GM12872 (cell line): ENCODE measurements at regions not wholly inside any gene's neighbourhood (a gene's known extent, or its start where the extent isn't known, plus 50 kb on each side); places are given as distances from the start of the nearest gene placed in this dataset.

Source experiments
- TF ChIP-seq, protein P1 (sequence below): IDR thresholded peaks from 3 replicates; pipeline ENCODE4 v1.5.1; 2011; ENCODE audit warnings: low read depth, mild to moderate bottlenecking, low read length, moderate library complexity; ENCODE audit not compliant: insufficient read depth

DNA sequence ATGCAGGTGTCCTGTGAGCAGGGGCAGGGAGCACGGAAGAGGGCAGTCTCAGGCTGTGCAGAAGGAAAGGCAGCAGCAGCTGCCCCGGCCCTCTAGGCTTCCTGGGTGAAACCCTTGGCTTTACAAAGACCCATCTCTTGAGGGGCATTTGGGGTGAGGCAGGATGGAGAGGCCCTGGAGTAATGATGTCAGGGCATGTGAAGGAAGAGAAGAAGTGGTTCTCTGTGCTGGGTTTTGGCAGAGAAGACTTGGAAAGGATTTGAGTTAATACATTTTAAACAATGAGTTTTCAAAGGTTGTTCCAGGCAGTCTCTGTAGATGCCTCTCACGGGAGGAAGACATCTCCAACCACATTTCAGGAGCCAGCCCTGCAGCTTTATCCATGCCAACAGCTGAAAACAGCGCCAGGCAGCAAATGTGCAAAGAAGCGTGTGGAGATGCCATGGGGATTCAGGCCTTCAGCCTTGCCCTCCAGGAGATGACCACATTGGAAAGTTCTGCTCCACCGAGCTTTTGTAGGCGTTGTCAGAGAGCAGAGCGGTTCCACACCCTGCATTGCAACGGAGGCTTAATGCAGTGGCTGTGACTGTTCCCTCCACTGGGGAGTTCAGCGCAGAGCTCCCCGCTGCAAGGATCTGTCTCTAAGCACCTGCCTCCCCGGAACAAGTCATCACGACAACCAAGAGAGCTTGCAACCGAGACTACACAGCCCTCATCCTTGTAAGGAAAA, 322.8 kb downstream of the UQCRFS1 start:
- TF ChIP-seq, protein P1, sequence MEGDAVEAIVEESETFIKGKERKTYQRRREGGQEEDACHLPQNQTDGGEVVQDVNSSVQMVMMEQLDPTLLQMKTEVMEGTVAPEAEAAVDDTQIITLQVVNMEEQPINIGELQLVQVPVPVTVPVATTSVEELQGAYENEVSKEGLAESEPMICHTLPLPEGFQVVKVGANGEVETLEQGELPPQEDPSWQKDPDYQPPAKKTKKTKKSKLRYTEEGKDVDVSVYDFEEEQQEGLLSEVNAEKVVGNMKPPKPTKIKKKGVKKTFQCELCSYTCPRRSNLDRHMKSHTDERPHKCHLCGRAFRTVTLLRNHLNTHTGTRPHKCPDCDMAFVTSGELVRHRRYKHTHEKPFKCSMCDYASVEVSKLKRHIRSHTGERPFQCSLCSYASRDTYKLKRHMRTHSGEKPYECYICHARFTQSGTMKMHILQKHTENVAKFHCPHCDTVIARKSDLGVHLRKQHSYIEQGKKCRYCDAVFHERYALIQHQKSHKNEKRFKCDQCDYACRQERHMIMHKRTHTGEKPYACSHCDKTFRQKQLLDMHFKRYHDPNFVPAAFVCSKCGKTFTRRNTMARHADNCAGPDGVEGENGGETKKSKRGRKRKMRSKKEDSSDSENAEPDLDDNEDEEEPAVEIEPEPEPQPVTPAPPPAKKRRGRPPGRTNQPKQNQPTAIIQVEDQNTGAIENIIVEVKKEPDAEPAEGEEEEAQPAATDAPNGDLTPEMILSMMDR: no peak

DNA sequence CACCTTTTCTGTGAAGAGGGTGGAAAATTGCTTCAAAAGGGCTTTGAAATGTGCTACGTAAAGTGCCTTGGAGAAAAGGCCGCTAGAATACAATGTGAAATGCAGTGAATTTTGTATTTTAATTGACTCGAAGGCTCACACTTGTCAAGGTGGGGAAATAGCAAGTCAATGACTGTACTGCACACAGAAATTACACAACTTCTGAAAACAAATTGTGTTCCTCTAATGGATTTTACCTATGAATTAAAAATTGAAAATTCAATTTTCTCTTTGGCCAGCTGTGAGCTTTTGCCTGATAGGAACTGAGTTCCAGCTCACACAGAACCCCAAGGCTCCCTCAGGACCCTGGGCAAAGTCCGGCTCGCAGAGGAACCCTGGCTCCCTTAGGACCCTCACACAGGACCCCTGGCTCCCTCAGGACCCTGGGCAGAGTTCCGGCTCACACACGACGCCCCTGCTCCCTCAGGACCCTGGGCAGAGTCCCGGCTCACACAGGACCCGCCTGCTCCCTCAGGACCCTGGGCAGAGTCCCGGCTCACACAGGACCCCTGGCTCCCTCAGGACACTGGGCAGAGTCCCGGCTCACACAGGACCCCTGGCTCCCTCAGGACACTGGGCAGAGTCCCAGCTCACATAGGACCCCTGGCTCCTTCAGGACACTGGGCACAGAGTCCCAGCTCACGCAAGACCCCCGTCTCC, 324.9 kb downstream of the UQCRFS1 start:
- TF ChIP-seq, protein P1: no peak

DNA sequence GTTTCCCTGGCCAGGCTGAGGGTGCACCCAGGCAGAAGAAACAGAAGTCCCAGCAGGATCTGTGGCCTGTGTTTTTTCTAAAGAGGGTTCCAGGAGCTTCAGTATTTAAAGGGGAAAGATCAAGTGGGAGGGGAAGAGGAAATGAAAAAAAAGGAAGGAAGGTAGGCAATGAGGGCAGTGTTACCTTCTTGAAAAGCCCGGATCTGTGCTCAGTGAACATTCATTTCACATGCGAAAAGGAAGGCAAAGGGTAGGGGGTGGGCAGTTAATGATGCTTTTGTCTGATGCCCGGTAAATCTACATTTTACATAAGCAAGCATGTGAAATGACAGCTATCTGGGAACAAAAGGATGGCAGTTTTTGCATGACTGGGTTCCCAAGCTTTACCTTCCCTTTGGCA, 326.2 kb downstream of the UQCRFS1 start:
- TF ChIP-seq, protein P1: no peak

DNA sequence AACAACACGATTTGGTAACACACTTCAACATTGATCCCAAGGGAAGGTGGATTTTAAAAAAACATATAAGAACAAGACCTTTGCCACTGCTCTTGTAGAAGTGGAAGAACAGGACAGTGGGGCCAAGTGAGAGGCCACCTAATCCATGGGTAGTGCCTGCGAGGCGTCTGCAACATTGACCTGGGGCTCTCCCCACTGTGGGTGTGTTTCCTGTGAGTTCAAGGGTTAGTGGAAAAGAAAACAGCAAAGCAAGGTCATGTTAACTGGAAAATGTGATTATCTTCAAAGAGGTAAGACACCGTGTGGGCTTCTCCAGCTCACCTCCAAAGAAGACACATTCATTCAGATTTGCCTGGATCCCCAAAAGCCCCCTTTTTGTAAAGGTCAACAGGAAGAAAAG, 327.0 kb downstream of the UQCRFS1 start:
- TF ChIP-seq, protein P1: no peak

DNA sequence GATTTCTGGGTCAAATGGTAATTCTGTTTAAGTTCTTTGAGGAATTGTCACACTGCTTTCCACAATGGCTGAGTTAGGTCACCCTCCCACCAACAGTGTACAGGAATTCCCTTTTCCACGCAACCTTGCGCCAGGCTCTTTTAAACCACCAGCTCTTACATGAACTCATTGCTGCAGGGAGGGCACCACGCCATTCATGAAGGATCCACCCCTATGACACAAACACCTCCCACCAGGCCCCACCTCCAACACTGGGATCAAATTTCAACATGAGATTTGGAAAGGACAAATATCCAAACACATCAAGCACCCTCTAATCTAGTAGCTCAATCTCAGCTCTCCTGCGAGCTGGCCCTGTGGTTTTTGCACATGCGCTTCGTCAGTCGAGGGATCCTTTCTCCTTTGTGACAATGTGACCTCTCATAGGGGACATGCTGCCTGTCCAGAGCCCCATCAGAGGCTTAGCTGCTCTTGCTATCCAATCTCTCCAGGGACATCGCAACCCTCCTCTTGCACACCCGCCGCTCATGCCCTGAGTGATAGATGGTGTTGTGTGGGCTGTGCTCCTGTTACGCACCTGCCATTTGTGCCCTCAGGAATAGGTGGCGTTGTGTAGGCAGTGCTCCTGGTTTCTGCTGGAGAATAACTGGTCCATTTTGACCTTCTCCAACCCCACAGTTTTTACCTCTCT, 328.0 kb downstream of the UQCRFS1 start:
- TF ChIP-seq, protein P1: no peak

DNA sequence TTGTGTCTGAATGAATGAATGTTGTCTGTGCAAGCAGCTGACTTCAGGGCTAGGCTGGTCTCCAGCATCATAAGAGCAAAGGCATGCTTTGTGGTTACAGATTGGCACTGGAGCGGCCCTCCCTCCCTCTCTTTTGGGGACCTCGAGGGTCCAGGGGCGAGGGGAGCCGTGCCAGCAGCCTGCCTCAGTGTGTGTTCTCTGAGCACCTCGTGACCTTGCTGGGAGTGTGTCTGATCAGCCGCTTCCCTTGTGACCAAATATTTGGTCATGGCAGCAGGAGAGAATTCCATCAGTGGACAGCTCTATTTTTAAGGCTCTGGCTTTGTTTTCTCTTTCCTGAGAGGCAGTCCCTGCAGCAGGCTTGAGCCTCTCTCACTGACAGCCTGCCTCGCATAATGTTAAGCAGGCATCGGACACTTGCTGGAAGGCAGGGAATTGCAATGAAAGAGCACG, 329.7 kb downstream of the UQCRFS1 start:
- TF ChIP-seq, protein P1: no peak

DNA sequence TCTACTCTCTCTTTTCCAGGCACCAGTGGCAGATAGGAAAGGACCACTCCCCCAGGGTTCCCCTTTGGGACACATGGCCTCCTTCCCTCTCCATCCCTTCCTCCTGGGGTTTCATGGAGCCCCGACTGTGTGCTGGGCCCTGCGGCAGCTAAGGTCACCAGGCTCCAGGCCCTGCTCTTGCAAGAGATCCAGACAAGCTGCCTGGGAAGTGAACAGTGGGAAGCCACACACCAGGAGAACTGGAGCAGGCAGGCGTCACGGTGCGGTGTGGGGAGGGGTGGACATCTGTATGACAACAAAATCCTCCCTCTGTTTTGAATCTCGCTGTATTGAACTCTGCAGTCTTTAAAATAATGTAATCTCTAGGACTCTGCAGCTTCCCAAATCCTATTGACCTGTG, 330.1 kb downstream of the UQCRFS1 start:
- TF ChIP-seq, protein P1: no peak
